GM19452 (cell line): ENCODE measurements at regions not wholly inside any gene's neighbourhood (a gene's known extent, or its start where the extent isn't known, plus 50 kb on each side); places are given as distances from the start of the nearest gene placed in this dataset.

Experiments
- ATAC-seq: cut with Tn5 transposase; IDR thresholded peaks from one replicate; pipeline ENCODE4 v1.9.1; 2021; ENCODE audit not compliant: unreplicated experiment

- no peak for ATAC-seq
These were observed 307.7 kb downstream of the ARPP21 start for GRCh38 chr3:35946854-35947515.

- ATAC-seq: no peak
These were observed 310.7 kb downstream of the ARPP21 start for GRCh38 chr3:35950021-35950420.

- no peak for ATAC-seq
These were observed 315.1 kb downstream of the ARPP21 start for GRCh38 chr3:35954413-35954812.

GRCh38 chr3:35965908-35966307 is 326.6 kb downstream of the ARPP21 start:
- no peak for ATAC-seq

GRCh38 chr3:35966629-35967464 is 327.5 kb downstream of the ARPP21 start:
- no peak for ATAC-seq

GRCh38 chr3:35968043-35968622 is 328.8 kb downstream of the ARPP21 start:
- ATAC-seq: no peak

- ATAC-seq: no peak
These were observed 330.1 kb downstream of the ARPP21 start for GRCh38 chr3:35969406-35969805.

GRCh38 chr3:35970793-35971192 is 331.5 kb downstream of the ARPP21 start:
- ATAC-seq: no peak

- no peak for ATAC-seq
These were observed 332.4 kb downstream of the ARPP21 start for GRCh38 chr3:35971686-35972085.

- no peak for ATAC-seq
These were observed 335.5 kb downstream of the ARPP21 start for GRCh38 chr3:35974872-35975271.

GRCh38 chr3:35986161-35986560 is 346.8 kb downstream of the ARPP21 start:
- ATAC-seq: no peak

- no peak for ATAC-seq
These were observed 348.1 kb downstream of the ARPP21 start for GRCh38 chr3:35987386-35987785.

GRCh38 chr3:35992041-35992440 is 352.7 kb downstream of the ARPP21 start:
- ATAC-seq: no peak

GRCh38 chr3:36011791-36012190 is 368.5 kb upstream of the STAC start:
- no peak for ATAC-seq

GRCh38 chr3:36013425-36013824 is 366.9 kb upstream of the STAC start:
- ATAC-seq: no peak

GRCh38 chr3:36025232-36025631 is 355.1 kb upstream of the STAC start:
- no peak for ATAC-seq

GRCh38 chr3:36032180-36033047 is 347.9 kb upstream of the STAC start:
- no peak for ATAC-seq

GRCh38 chr3:36058404-36059030 is 321.8 kb upstream of the STAC start:
- no peak for ATAC-seq

- ATAC-seq: no peak
These were observed 319.4 kb upstream of the STAC start for GRCh38 chr3:36060950-36061349.

GRCh38 chr3:36063992-36064391 is 316.3 kb upstream of the STAC start:
- no peak for ATAC-seq

- no peak for ATAC-seq
These were observed 315.0 kb upstream of the STAC start for GRCh38 chr3:36065321-36065720.
